Adrenal gland (tissue), 9 donors: ENCODE measurements at regions not wholly inside any gene's neighbourhood (a gene's known extent, or its start where the extent isn't known, plus 50 kb on each side); places are given as distances from the start of the nearest gene placed in this dataset.

Source experiments
- DNase-seq, 7 donors: peaks; one replicate each; pipeline ENCODE4 v3.0.0-alpha.2; 2019 to 2020
- H3K27ac ChIP-seq, 5 donors: fragments of 200-600 bp; sonication (generic) in 4 of 5; 1 replicate in 3 of 5; 2 replicates in 2 of 5; pipeline versions ENCODE4 v1.5.1 to v1.8.0; 2016 to 2020; ENCODE audit warnings: mild to moderate bottlenecking in 1 of 5
- H3K27me3 ChIP-seq: fragments of 200-600 bp; 2 replicates; pipeline ENCODE4 v1.8.0; 2021
- H3K36me3 ChIP-seq, 2 donors: fragments of 200-600 bp; replicated peaks in 1 of 2; 1 replicate in 1 of 2; 2 replicates in 1 of 2; pipeline versions ENCODE4 v1.5.1 to v1.8.0; 2018 to 2022
- H3K4me1 ChIP-seq, 2 donors: fragments of 200-600 bp; replicated peaks in 1 of 2; 1 replicate in 1 of 2; 2 replicates in 1 of 2; pipeline versions ENCODE4 v1.5.1 to v1.8.0; 2018 to 2021
- H3K4me3 ChIP-seq, 4 donors: fragments of 200-600 bp; sonication (generic) in 3 of 4; one replicate each; pipeline ENCODE4 v1.5.1; 2016 to 2018
- H3K9me3 ChIP-seq, 3 donors: fragments of 200-600 bp; sonication (generic) in 1 of 3; replicated peaks in 1 of 3; 1 replicate in 2 of 3; 2 replicates in 1 of 3; pipeline versions ENCODE4 v1.5.1 to v1.8.0; 2016 to 2021
- CTCF ChIP-seq, 6 experiments: fragments of 450-650 bp in 4 of 6; fragments of 200-600 bp in 2 of 6; sonication (generic) in 1 of 6; IDR thresholded peaks; 1 replicate in 5 of 6; 2 replicates in 1 of 6; pipeline versions ENCODE4 v1.5.1 to v1.8.0; 2016 to 2021; ENCODE audit warnings: antibody characterized with exemption in 6 of 6, mild to moderate bottlenecking in 2 of 6, moderate library complexity in 1 of 6
- POLR2A ChIP-seq, 2 donors: fragments of 450-650 bp; IDR thresholded peaks; one replicate each; pipeline ENCODE4 v1.6.1; 2017; ENCODE audit warnings: antibody characterized with exemption in 2 of 2, mild to moderate bottlenecking in 2 of 2, moderate library complexity in 1 of 2
- WGBS, 4 donors: extraction: QIAGEN DNeasy Blood & Tissue Kit in 2 of 4; methylation state at CpG; one replicate each; pipeline versions ENCODE4 v1.1.5 to v1.1.7; 2013 to 2017; 5-methylcytosine and 5-hydroxymethylcytosine counted together
- intact Hi-C, 2 donors: fragments of 100-400 bp; cut with DNase I; formaldehyde crosslinking; loops; one replicate each; pipeline versions ENCODE4 v1.14.1 to v1.15.0; 2022 to 2023
- donor health status: healthy with polysubstance abuse.
- donor health status: Bipolar disorder and iron deficiency.
- donor health status: DM: yes; HTN: yes; CAD: no.
- donor health status: DM: no; HTN: no; CAD: no.
- donor health status: DM: no; HTN: no; CAD: no.

- H3K27ac ChIP-seq = no peak overlapping the region
- H3K4me1 ChIP-seq = no peaks in the 10 kb centered on the region
- 34 to 45% (median 38%) methylated on average over 2 of the region's 2 CpGs for WGBS, 4 donors
- intact Hi-C loops = no loop called here
- no peak overlapping the region for H3K4me3 ChIP-seq
- no peaks in the 10 kb centered on the region for H3K9me3 ChIP-seq
- H3K27me3 ChIP-seq = no peaks in the 10 kb centered on the region
- no peak for DNase-seq
- no peaks in the 10 kb centered on the region for H3K36me3 ChIP-seq
- TF ChIP-seq CTCF (IDR thresholded peaks at IDR 0.05) (no peak), POLR2A (IDR thresholded peaks at IDR 0.05) (no peak)
These were observed 130.6 kb upstream of the MC4R start for GRCh38 chr18:60503199-60503598.

GRCh38 chr18:60506190-60506589, 133.6 kb upstream of the MC4R start:
- no peak overlapping the region for H3K4me3 ChIP-seq
- intact Hi-C loops = no loop called here
- WGBS, 4 donors = 41 to 69% (median 52%) methylated on average over 1 of the region's 1 CpG
- no peaks in the 10 kb centered on the region for H3K9me3 ChIP-seq
- no peak for DNase-seq
- no peak for TF ChIP-seq CTCF (IDR thresholded peaks at IDR 0.05)
- TF ChIP-seq POLR2A (IDR thresholded peaks at IDR 0.05) = no peak
- no peaks in the 10 kb centered on the region for H3K27me3 ChIP-seq
- no peak overlapping the region for H3K27ac ChIP-seq
- no peaks in the 10 kb centered on the region for H3K36me3 ChIP-seq
- no peaks in the 10 kb centered on the region for H3K4me1 ChIP-seq

GRCh38 chr18:60506682-60507081, 134.1 kb upstream of the MC4R start:
- intact Hi-C loops = no loop called here
- no peak for TF ChIP-seq POLR2A (IDR thresholded peaks at IDR 0.05)
- no peak for TF ChIP-seq CTCF (IDR thresholded peaks at IDR 0.05)
- H3K4me1 ChIP-seq = no peaks in the 10 kb centered on the region
- no peak for DNase-seq
- no peak overlapping the region for H3K4me3 ChIP-seq
- H3K27me3 ChIP-seq = no peaks in the 10 kb centered on the region
- no peaks in the 10 kb centered on the region for H3K36me3 ChIP-seq
- 72 to 84% (median 76%) methylated on average over 4 of the region's 4 CpGs for WGBS, 4 donors
- H3K9me3 ChIP-seq = no peaks in the 10 kb centered on the region
- H3K27ac ChIP-seq = no peak overlapping the region

- WGBS, 4 donors = 56 to 73% (median 61%) methylated on average over 2 of the region's 2 CpGs
- no peak overlapping the region for H3K27ac ChIP-seq
- no peaks in the 10 kb centered on the region for H3K36me3 ChIP-seq
- no peak for TF ChIP-seq CTCF (IDR thresholded peaks at IDR 0.05)
- TF ChIP-seq POLR2A (IDR thresholded peaks at IDR 0.05) = no peak
- intact Hi-C loops = no loop called here
- no peaks in the 10 kb centered on the region for H3K4me1 ChIP-seq
- no peaks in the 10 kb centered on the region for H3K9me3 ChIP-seq
- no peak for DNase-seq
- H3K4me3 ChIP-seq = no peak overlapping the region
- H3K27me3 ChIP-seq = no peaks in the 10 kb centered on the region
These were observed 135.5 kb upstream of the MC4R start for GRCh38 chr18:60508108-60508507.
